Tibial artery (tissue), 4 donors: ENCODE measurements at regions not wholly inside any gene's neighbourhood (a gene's known extent, or its start where the extent isn't known, plus 50 kb on each side); places are given as distances from the start of the nearest gene placed in this dataset.

Source experiments
- DNase-seq, 2 donors: peaks; one replicate each; pipeline ENCODE4 v3.0.0-alpha.2; 2019
- H3K27ac ChIP-seq, 2 donors: fragments of 200-600 bp; sonication (generic) in 1 of 2; 1 replicate in 1 of 2; 2 replicates in 1 of 2; pipeline ENCODE4 v1.5.1; 2018 to 2019; ENCODE audit warnings: mild to moderate bottlenecking in 1 of 2
- H3K27me3 ChIP-seq, 2 donors: fragments of 200-600 bp; sonication (generic) in 1 of 2; one replicate each; pipeline versions ENCODE4 v1.5.1 to v1.6.0; 2016 to 2019
- H3K36me3 ChIP-seq, 3 donors: fragments of 200-600 bp; sonication (generic) in 2 of 3; one replicate each; pipeline ENCODE4 v1.5.1; 2016 to 2019; ENCODE audit warnings: mild to moderate bottlenecking in 2 of 3
- H3K4me1 ChIP-seq, 4 donors: fragments of 200-600 bp; sonication (generic) in 2 of 4; 1 replicate in 3 of 4; 2 replicates in 1 of 4; pipeline ENCODE4 v1.5.1; 2016 to 2019
- H3K4me3 ChIP-seq, 2 donors: fragments of 200-600 bp; sonication (generic) in 1 of 2; 1 replicate in 1 of 2; 2 replicates in 1 of 2; pipeline ENCODE4 v1.5.1; 2018 to 2019; ENCODE audit warnings: mild to moderate bottlenecking in 2 of 2
- H3K9me3 ChIP-seq, 3 donors: fragments of 200-600 bp; sonication (generic) in 1 of 3; one replicate each; pipeline ENCODE4 v1.5.1; 2016 to 2019
- intact Hi-C: fragments of 100-400 bp; cut with DNase I; formaldehyde crosslinking; loops from one replicate; pipeline ENCODE4 v1.15.0; 2023; ENCODE audit warnings: low total_unique reads
- TF ChIP-seq, protein P1 (sequence below), 2 experiments: fragments of 200-600 bp in 1 of 2; fragments of 450-650 bp in 1 of 2; IDR thresholded peaks; one replicate each; pipeline ENCODE4 v1.5.1; 2017 to 2019; ENCODE audit warnings: antibody characterized with exemption in 2 of 2, mild to moderate bottlenecking in 1 of 2, moderate library complexity in 1 of 2

DNA sequence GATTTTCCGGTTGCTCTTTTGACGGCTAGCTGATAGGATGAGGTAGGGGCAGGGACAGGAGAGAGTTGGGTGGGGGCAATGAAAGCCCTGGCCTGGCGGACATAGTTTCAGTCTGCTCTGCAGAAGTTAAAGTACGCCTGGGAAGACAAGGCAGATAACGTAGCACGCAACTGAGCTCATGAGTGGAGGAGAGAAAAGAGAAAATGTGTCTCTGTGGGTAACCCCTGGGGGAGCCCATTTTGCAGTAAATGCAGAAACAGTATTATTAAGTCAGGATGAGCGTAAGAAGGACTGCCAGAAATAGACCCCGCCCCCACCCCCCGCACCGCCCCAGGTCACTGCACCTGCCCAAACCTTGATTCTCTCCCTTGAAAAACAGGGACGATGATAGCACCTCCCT, 51.7 kb upstream of the TARBP1 start:
- H3K9me3 ChIP-seq = no peaks in the 10 kb centered on the region
- H3K27ac ChIP-seq = peak overlapping the region; percentile 98 to 99
- peaks cover 13 to 89% (median 62%) of the 10 kb centered on the region in 4 donors for H3K4me1 ChIP-seq
- TF ChIP-seq, protein P1, sequence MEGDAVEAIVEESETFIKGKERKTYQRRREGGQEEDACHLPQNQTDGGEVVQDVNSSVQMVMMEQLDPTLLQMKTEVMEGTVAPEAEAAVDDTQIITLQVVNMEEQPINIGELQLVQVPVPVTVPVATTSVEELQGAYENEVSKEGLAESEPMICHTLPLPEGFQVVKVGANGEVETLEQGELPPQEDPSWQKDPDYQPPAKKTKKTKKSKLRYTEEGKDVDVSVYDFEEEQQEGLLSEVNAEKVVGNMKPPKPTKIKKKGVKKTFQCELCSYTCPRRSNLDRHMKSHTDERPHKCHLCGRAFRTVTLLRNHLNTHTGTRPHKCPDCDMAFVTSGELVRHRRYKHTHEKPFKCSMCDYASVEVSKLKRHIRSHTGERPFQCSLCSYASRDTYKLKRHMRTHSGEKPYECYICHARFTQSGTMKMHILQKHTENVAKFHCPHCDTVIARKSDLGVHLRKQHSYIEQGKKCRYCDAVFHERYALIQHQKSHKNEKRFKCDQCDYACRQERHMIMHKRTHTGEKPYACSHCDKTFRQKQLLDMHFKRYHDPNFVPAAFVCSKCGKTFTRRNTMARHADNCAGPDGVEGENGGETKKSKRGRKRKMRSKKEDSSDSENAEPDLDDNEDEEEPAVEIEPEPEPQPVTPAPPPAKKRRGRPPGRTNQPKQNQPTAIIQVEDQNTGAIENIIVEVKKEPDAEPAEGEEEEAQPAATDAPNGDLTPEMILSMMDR (IDR thresholded peaks at IDR 0.05) = no peak
- peak overlapping the region; percentile 39 to 49 for H3K4me3 ChIP-seq
- no peaks in the 10 kb centered on the region for H3K36me3 ChIP-seq
- no peak for DNase-seq
- no peaks in the 10 kb centered on the region for H3K27me3 ChIP-seq
- intact Hi-C loops = loop anchor here (5.0 to 10.0 kb wide), 2 partner anchors 192 to 454 kb away; no protein-coding TSS in a partner anchor

- no peak for DNase-seq
- TF ChIP-seq, protein P1 (IDR thresholded peaks at IDR 0.05) = no peak
- intact Hi-C loops = loop anchor here (5.0 to 10.0 kb wide), 2 partner anchors 192 to 455 kb away; no protein-coding TSS in a partner anchor
- Histone ChIP-seq H3K9me3 (no peaks in the 10 kb centered on the region), H3K4me1 (peaks cover 8 to 81% (median 55%) of the 10 kb centered on the region in 4 donors), H3K4me3 (no peak overlapping the region), H3K27ac (peak overlapping the region; percentile 98 to 99), H3K27me3 (no peaks in the 10 kb centered on the region), H3K36me3 (no peaks in the 10 kb centered on the region)
These were observed 50.9 kb upstream of the TARBP1 start for GRCh38 chr1:234529950-234530237.

GRCh38 chr1:234529095-234529949, 50.3 kb upstream of the TARBP1 start:
- no peaks in the 10 kb centered on the region for H3K36me3 ChIP-seq
- TF ChIP-seq, protein P1 (IDR thresholded peaks at IDR 0.05) = no peak
- H3K4me3 ChIP-seq = no peak overlapping the region
- intact Hi-C loops = no loop called here
- H3K4me1 ChIP-seq = peaks cover 2 to 78% (median 49%) of the 10 kb centered on the region in 4 donors
- no peak for DNase-seq
- H3K27me3 ChIP-seq = no peaks in the 10 kb centered on the region
- H3K27ac ChIP-seq = peak overlapping the region; percentile 98 to 99
- no peaks in the 10 kb centered on the region for H3K9me3 ChIP-seq
